H1 (cell line): ENCODE measurements at regions not wholly inside any gene's neighbourhood (a gene's known extent, or its start where the extent isn't known, plus 50 kb on each side); places are given as distances from the start of the nearest gene placed in this dataset.

Source experiments
- BRCA1 ChIP-seq: IDR thresholded peaks from 2 replicates; pipeline ENCODE4 v1.6.1; 2012; ENCODE audit warnings: low read depth, low read length, improper control_type of control experiment
- CHD7 ChIP-seq: fragments of 300-600 bp; sonication (generic); IDR thresholded peaks from 2 replicates; pipeline ENCODE4 v1.7.1; 2012; ENCODE audit warnings: low read length, moderate library complexity, mild to moderate bottlenecking, inconsistent platforms; ENCODE audit not compliant: insufficient replicate concordance
- HDAC6 ChIP-seq: IDR thresholded peaks from one replicate; pipeline ENCODE4 v1.7.1; 2012; ENCODE audit warnings: low read depth, mild to moderate bottlenecking, inconsistent platforms, low read length, moderate library complexity
- NRF1 ChIP-seq: IDR thresholded peaks from 2 replicates; pipeline ENCODE4 v1.6.1; 2011; ENCODE audit warnings: mild to moderate bottlenecking, low read depth, low read length, improper control_type of control experiment
- POLR2AphosphoS5 ChIP-seq: IDR thresholded peaks from 2 replicates; pipeline ENCODE4 v1.6.1; 2011; ENCODE audit warnings: low read depth, low read length
- RXRA ChIP-seq: IDR thresholded peaks from 2 replicates; pipeline ENCODE4 v1.6.1; 2011; ENCODE audit warnings: low read depth, mild to moderate bottlenecking, low read length, moderate library complexity; ENCODE audit not compliant: insufficient read depth
- SP2 ChIP-seq: IDR thresholded peaks from 2 replicates; pipeline ENCODE4 v1.6.1; 2012; ENCODE audit warnings: mild to moderate bottlenecking, low read length, inconsistent platforms
- TBP ChIP-seq: IDR thresholded peaks from 2 replicates; pipeline ENCODE4 v1.6.1; 2011; ENCODE audit warnings: low read depth, low read length, improper control_type of control experiment
- YY1 ChIP-seq: IDR thresholded peaks from 2 replicates; pipeline ENCODE4 v1.6.1; 2011; ENCODE audit warnings: low read depth, mild to moderate bottlenecking, low read length
- ZNF274 ChIP-seq: IDR thresholded peaks from 2 replicates; pipeline ENCODE4 v1.7.0; 2012; ENCODE audit warnings: low read length, borderline replicate concordance; ENCODE audit errors: extremely low read depth

- TF ChIP-seq CHD7 (no peak), RXRA (no peak), POLR2AphosphoS5 (no peak), NRF1 (no peak), YY1 (no peak), ZNF274 (no peak), TBP (no peak), BRCA1 (no peak), SP2 (no peak), HDAC6 (no peak)
Measured at GRCh38 chr14:98867146-98867545, 404.9 kb downstream of the BCL11B start (continued).
